ENCODE measurements at regions not wholly inside any gene's neighbourhood (a gene's known extent, or its start where the extent isn't known, plus 50 kb on each side); places are given as distances from the start of the nearest gene placed in this dataset.

DNA sequence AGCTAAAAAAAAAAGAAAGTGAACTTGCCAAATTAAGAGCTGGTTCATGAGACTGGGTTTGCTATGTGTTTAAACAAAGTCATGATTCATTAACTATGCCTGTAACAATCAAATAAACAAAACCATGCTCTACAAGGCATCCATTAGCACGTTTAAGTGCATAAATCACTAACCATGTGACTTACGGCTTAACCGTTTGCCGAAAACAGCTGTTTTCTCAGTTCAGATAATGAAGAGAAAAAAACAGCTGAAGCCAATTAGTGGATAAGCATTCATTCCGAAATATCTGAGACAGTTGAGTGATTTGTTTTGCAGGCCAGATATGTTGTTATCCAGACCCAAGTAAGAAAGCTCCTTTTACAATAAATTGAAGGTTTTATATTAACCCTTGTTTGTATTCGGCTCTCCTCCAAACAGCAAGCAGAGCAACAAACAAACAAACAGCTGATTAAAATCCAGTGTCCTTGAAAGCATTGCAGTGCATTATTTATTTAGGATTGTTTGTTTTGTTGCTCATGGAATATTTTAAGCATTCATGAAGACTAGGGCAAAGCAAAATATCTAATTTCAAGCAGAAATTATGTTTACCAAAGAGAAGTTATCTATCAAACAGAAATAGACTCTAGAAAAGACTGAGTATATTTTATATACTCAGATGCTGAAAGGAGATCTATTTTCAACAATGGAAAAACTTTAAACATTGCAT, 343.5 kb downstream of the RFPL4B start:
- Mint-ChIP-seq H3K4me1 (ENCODE audit: unreplicated experiment) (peaks cover 24% of the 10 kb centered on the region), H3K4me3 (no peak overlapping the region), H3K27me3 (peaks cover 5% of the 10 kb centered on the region), H3K27ac (no peak overlapping the region), H3K9me3 (peaks cover 5% of the 10 kb centered on the region), H3K36me3 (no peaks in the 10 kb centered on the region)
- TF ChIP-seq, protein P1, sequence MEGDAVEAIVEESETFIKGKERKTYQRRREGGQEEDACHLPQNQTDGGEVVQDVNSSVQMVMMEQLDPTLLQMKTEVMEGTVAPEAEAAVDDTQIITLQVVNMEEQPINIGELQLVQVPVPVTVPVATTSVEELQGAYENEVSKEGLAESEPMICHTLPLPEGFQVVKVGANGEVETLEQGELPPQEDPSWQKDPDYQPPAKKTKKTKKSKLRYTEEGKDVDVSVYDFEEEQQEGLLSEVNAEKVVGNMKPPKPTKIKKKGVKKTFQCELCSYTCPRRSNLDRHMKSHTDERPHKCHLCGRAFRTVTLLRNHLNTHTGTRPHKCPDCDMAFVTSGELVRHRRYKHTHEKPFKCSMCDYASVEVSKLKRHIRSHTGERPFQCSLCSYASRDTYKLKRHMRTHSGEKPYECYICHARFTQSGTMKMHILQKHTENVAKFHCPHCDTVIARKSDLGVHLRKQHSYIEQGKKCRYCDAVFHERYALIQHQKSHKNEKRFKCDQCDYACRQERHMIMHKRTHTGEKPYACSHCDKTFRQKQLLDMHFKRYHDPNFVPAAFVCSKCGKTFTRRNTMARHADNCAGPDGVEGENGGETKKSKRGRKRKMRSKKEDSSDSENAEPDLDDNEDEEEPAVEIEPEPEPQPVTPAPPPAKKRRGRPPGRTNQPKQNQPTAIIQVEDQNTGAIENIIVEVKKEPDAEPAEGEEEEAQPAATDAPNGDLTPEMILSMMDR (conservative IDR thresholded peaks at IDR 0.05): no peak
- no peak for DNase-seq (ENCODE audit: extremely low spot score, unreplicated experiment)

DNA sequence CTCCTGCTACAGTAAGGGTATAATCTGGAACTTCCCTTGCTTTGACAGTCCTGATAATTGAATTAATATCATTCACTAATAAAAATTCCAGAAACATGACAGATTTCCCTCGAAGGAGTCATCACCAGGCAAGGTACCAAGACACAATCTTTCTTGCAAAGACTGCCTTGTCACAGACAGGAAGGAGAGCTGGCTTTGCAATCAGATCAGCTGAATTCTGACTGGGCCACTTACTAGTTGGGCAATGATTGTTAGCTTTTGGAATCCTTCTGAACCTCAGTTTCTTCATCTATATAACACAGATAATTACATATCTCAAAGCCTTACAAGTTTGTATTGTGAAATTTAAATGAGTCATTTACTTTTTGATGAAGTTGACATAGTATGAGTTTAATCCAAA, 344.2 kb downstream of the RFPL4B start:
- TF ChIP-seq, protein P1 (conservative IDR thresholded peaks at IDR 0.05): no peak
- H3K27me3 Mint-ChIP-seq: peaks cover 5% of the 10 kb centered on the region
- peaks cover 24% of the 10 kb centered on the region for H3K4me1 Mint-ChIP-seq (ENCODE audit: unreplicated experiment)
- DNase-seq (ENCODE audit: extremely low spot score, unreplicated experiment): no peak
- no peaks in the 10 kb centered on the region for H3K36me3 Mint-ChIP-seq
- H3K27ac Mint-ChIP-seq: no peak overlapping the region
- H3K4me3 Mint-ChIP-seq: no peak overlapping the region
- peaks cover 5% of the 10 kb centered on the region for H3K9me3 Mint-ChIP-seq

DNA sequence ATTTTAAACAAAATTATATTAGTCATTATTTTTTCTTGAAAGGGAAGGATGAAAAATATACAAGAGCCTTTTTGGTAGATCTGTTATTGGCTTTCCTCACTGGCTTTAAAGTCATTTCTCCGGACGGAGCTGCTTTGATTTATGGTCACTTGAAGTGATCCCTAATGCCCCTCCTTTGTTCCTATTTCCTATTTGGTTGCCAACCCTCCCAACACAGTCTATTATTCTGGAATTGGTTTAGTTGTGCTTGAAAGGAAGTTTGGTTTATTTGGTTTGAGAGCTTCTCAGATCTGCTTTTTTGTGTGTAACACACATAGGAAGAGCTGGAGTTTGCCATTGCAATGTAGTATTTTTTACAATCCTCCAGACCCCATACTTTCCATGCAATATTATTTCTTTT, 347.9 kb downstream of the RFPL4B start:
- no peak overlapping the region for H3K4me3 Mint-ChIP-seq
- H3K9me3 Mint-ChIP-seq: peaks cover 7% of the 10 kb centered on the region
- no peaks in the 10 kb centered on the region for H3K36me3 Mint-ChIP-seq
- H3K27ac Mint-ChIP-seq: no peak overlapping the region
- DNase-seq (ENCODE audit: extremely low spot score, unreplicated experiment): no peak
- TF ChIP-seq, protein P1 (conservative IDR thresholded peaks at IDR 0.05): no peak
- H3K4me1 Mint-ChIP-seq (ENCODE audit: unreplicated experiment): peaks cover 24% of the 10 kb centered on the region
- H3K27me3 Mint-ChIP-seq: peaks cover 5% of the 10 kb centered on the region

DNA sequence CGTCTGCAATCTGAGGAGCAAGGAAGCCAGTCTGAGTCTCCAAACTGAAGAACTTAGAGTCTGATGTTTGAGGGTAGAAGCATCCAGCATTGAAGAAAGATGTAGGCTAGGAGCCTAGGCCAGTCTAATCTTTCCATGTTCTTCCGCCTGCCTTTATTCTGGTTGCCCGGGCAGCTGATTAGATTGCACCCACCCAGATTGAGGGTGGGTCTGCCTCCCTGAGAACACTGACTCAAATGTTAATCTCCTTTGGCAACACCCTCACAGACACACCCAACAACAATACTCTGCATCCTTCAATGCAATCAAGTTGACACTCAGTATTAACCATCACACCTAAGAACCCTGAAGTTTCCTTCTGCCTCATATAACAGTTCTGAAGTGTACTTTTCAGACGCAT, 350.1 kb downstream of the RFPL4B start:
- DNase-seq (ENCODE audit: extremely low spot score, unreplicated experiment): no peak
- H3K9me3 Mint-ChIP-seq: peaks cover 7% of the 10 kb centered on the region
- no peaks in the 10 kb centered on the region for H3K36me3 Mint-ChIP-seq
- TF ChIP-seq, protein P1 (conservative IDR thresholded peaks at IDR 0.05): no peak
- H3K4me1 Mint-ChIP-seq (ENCODE audit: unreplicated experiment): peaks cover 16% of the 10 kb centered on the region
- H3K27ac Mint-ChIP-seq: no peak overlapping the region
- H3K27me3 Mint-ChIP-seq: no peaks in the 10 kb centered on the region
- H3K4me3 Mint-ChIP-seq: no peak overlapping the region

DNA sequence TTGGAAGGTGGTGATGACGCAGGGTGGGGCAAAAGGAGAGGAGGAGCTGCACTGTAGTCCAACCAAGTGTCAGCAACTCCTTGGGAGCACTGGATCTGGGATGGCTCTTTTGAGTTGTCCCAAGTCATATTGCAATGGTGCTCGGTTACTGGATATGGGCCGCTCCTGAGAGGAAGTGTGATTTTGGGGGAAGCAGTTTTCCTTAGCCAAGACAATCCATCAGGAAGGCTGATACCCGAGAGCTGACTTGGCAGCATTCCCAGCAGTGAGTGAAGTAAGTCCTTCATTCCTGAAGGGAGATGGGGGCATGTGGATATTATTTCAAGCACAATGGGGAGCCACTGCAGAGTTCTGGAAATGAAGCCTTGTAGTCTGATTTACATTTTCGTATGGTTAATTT, 354.1 kb downstream of the RFPL4B start:
- no peak overlapping the region for H3K27ac Mint-ChIP-seq
- no peak for DNase-seq (ENCODE audit: extremely low spot score, unreplicated experiment)
- peaks cover 16% of the 10 kb centered on the region for H3K4me1 Mint-ChIP-seq (ENCODE audit: unreplicated experiment)
- no peak overlapping the region for H3K4me3 Mint-ChIP-seq
- H3K36me3 Mint-ChIP-seq: no peaks in the 10 kb centered on the region
- no peaks in the 10 kb centered on the region for H3K27me3 Mint-ChIP-seq
- peaks cover 7% of the 10 kb centered on the region for H3K9me3 Mint-ChIP-seq
- TF ChIP-seq, protein P1 (conservative IDR thresholded peaks at IDR 0.05): no peak
